NB4 (cell line): ENCODE measurements at regions not wholly inside any gene's neighbourhood (a gene's known extent, or its start where the extent isn't known, plus 50 kb on each side); places are given as distances from the start of the nearest gene placed in this dataset.

Source experiments
- MYC ChIP-seq: IDR thresholded peaks from 2 replicates; pipeline ENCODE4 v1.6.1; 2011; ENCODE audit warnings: low read depth, low read length
- POLR2A ChIP-seq: IDR thresholded peaks from 2 replicates; pipeline ENCODE4 v1.6.1; 2011; ENCODE audit warnings: mild to moderate bottlenecking; ENCODE audit not compliant: insufficient read length; ENCODE audit errors: extremely low read depth
- TF ChIP-seq, protein P1 (sequence below): IDR thresholded peaks from one replicate; pipeline ENCODE4 v1.5.1; 2012; ENCODE audit warnings: low read depth, low read length

DNA sequence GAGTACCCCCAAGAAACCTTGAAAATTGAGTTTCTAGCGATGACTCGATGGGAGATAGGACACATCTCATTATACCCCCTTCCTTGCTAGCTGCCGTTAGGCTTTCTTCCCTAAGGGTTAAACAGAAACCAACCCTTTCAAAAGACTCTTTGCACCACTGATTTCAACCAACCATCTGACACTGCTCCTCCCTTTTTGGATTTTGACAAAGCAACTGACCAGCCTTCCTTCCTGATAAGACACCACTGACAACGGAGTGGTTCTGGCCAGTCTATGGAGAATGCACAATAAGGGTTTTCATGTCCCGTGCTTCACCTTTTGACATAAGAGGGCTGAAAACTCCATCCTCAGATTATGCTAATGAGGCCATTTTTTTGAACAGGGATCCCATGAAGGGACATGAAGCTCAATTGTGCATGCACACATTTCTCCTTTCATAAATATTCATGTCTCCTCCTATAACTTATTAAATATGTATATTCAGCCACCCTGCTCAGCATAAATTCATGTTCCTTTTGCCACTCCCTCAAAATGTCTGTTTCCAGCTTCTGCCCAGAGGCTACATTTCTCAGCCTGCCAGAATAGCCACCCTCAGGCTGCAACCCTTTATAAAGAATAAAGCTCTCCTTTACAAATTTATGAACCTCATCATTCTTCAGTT, 52.8 kb upstream of the SLC35F5 start:
- TF ChIP-seq, protein P1, sequence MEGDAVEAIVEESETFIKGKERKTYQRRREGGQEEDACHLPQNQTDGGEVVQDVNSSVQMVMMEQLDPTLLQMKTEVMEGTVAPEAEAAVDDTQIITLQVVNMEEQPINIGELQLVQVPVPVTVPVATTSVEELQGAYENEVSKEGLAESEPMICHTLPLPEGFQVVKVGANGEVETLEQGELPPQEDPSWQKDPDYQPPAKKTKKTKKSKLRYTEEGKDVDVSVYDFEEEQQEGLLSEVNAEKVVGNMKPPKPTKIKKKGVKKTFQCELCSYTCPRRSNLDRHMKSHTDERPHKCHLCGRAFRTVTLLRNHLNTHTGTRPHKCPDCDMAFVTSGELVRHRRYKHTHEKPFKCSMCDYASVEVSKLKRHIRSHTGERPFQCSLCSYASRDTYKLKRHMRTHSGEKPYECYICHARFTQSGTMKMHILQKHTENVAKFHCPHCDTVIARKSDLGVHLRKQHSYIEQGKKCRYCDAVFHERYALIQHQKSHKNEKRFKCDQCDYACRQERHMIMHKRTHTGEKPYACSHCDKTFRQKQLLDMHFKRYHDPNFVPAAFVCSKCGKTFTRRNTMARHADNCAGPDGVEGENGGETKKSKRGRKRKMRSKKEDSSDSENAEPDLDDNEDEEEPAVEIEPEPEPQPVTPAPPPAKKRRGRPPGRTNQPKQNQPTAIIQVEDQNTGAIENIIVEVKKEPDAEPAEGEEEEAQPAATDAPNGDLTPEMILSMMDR = no peak
- TF ChIP-seq POLR2A (no peak), MYC (no peak)
